HL-60 (cell line): ENCODE measurements at regions not wholly inside any gene's neighbourhood (a gene's known extent, or its start where the extent isn't known, plus 50 kb on each side); places are given as distances from the start of the nearest gene placed in this dataset.

Experiments
- DNase-seq, 2 experiments: peaks; one replicate each; pipeline ENCODE4 v3.0.0-alpha.2; 2010 to 2020; ENCODE audit warnings: low read depth in 1 of 2, low spot score in 1 of 2
- H3K27ac ChIP-seq: fragments of 250-450 bp; sonication (Bioruptor Pico); replicated peaks from 2 replicates; pipeline ENCODE4 v1.5.1; 2020; ENCODE audit warnings: mild to moderate bottlenecking, moderate library complexity
- H3K27me3 ChIP-seq: fragments of 250-450 bp; sonication (Bioruptor Pico); 2 replicates; pipeline ENCODE4 v1.5.1; 2021; ENCODE audit warnings: mild to moderate bottlenecking, moderate library complexity; ENCODE audit not compliant: insufficient read depth, poor library complexity, severe bottlenecking
- H3K4me3 ChIP-seq: replicated peaks from 2 replicates; pipeline ENCODE4 v1.5.1; 2011; ENCODE audit warnings: mild to moderate bottlenecking, control low read depth, low read length; ENCODE audit not compliant: insufficient read depth
- GABPA ChIP-seq: IDR thresholded peaks from 2 replicates; pipeline ENCODE4 v1.6.1; 2012; ENCODE audit warnings: low read depth
- POLR2AphosphoS5 ChIP-seq: IDR thresholded peaks from 2 replicates; pipeline ENCODE4 v1.6.1; 2012; ENCODE audit warnings: low read depth
- REST ChIP-seq: IDR thresholded peaks from 2 replicates; pipeline ENCODE4 v1.6.1; 2012; ENCODE audit warnings: low read depth; ENCODE audit not compliant: insufficient replicate concordance
- SPI1 ChIP-seq: IDR thresholded peaks from 2 replicates; pipeline ENCODE4 v1.6.1; 2012; ENCODE audit warnings: low read depth, mild to moderate bottlenecking, borderline replicate concordance
- TF ChIP-seq, protein P1 (sequence below): IDR thresholded peaks from one replicate; pipeline ENCODE4 v1.5.1; 2011; ENCODE audit warnings: low read length, control low read depth, inconsistent platforms; ENCODE audit not compliant: insufficient read depth

DNA sequence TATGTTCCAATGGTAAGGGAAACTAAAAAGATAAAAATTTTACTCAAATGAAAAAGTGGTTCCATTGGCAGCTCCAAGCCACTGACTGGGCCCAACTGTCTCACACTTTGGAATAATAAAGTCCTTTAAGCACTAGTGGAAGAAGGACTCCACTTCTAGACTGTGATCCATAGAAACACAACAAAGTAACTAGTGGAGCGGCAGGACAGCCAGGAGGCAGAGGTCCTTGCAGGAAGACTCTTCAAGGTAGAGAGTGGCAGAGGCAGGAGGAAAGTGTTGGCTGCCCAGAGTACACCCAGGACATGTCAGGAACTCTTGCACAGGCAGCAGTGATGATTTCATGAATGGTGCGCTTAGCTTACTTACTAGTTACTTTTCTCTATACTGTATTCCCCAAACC lies 65.0 kb upstream of the CCN6 start:
- no peak overlapping the region for H3K4me3 ChIP-seq
- TF ChIP-seq REST (no peak), GABPA (no peak), POLR2AphosphoS5 (no peak)
- TF ChIP-seq, protein P1, sequence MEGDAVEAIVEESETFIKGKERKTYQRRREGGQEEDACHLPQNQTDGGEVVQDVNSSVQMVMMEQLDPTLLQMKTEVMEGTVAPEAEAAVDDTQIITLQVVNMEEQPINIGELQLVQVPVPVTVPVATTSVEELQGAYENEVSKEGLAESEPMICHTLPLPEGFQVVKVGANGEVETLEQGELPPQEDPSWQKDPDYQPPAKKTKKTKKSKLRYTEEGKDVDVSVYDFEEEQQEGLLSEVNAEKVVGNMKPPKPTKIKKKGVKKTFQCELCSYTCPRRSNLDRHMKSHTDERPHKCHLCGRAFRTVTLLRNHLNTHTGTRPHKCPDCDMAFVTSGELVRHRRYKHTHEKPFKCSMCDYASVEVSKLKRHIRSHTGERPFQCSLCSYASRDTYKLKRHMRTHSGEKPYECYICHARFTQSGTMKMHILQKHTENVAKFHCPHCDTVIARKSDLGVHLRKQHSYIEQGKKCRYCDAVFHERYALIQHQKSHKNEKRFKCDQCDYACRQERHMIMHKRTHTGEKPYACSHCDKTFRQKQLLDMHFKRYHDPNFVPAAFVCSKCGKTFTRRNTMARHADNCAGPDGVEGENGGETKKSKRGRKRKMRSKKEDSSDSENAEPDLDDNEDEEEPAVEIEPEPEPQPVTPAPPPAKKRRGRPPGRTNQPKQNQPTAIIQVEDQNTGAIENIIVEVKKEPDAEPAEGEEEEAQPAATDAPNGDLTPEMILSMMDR, result no peak
- H3K27ac ChIP-seq, result no peak overlapping the region
- peaks cover 3% of the 10 kb centered on the region for H3K27me3 ChIP-seq
- no peak for DNase-seq

- H3K4me3 ChIP-seq, result no peak overlapping the region
- DNase-seq, result no peak
- H3K27me3 ChIP-seq, result peaks cover 3% of the 10 kb centered on the region
- TF ChIP-seq GABPA (no peak), POLR2AphosphoS5 (no peak), SPI1 (no peak), REST (no peak)
- TF ChIP-seq, protein P1, result no peak
- H3K27ac ChIP-seq, result no peak overlapping the region
Observed at GRCh38 chr6:111989743-111990142, 64.2 kb upstream of the CCN6 start.

DNA sequence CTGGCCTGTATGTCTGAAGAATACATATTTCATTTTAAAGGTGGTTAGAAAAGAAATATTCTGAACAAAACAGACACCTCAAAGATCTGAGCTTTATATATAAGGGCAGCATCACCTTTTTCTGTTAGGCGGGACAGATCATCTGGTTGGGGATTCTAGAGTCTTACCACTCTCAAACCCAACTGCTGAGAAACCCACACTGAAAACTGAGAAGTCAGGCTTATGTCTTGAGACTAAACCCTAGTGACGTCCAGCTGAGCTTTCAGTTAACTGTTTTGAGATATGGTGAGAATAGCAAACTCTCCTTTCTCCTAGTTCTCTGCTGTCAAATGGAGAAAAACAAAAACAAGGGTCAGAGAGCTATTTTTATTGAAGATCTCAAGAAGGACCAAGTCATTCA lies 63.7 kb upstream of the CCN6 start:
- no peak for TF ChIP-seq REST
- no peak for TF ChIP-seq SPI1
- no peak for TF ChIP-seq POLR2AphosphoS5
- TF ChIP-seq, protein P1, result no peak
- TF ChIP-seq GABPA, result no peak
- H3K27me3 ChIP-seq, result peaks cover 3% of the 10 kb centered on the region
- H3K4me3 ChIP-seq, result no peak overlapping the region
- DNase-seq, result no peak
- no peak overlapping the region for H3K27ac ChIP-seq
